Parathyroid adenoma (tissue), 2 donors: ENCODE measurements at regions not wholly inside any gene's neighbourhood (a gene's known extent, or its start where the extent isn't known, plus 50 kb on each side); places are given as distances from the start of the nearest gene placed in this dataset.

Experiments
- H2AFZ ChIP-seq: fragments of 300-600 bp; sonication (generic); one replicate; pipeline ENCODE4 v1.7.0; 2017; ENCODE audit warnings: antibody characterized with exemption, mild to moderate bottlenecking
- H3K27ac ChIP-seq: fragments of 300-600 bp; sonication (generic); one replicate; pipeline ENCODE4 v1.7.0; 2017
- H3K27me3 ChIP-seq: fragments of 300-600 bp; sonication (generic); one replicate; pipeline ENCODE4 v1.7.0; 2017; ENCODE audit warnings: low read length; ENCODE audit not compliant: control insufficient read depth, insufficient read depth
- H3K36me3 ChIP-seq: fragments of 300-600 bp; sonication (generic); one replicate; pipeline ENCODE4 v1.7.0; 2017; ENCODE audit warnings: low read length; ENCODE audit not compliant: control insufficient read depth, insufficient read depth
- H3K4me1 ChIP-seq: fragments of 300-600 bp; sonication (generic); one replicate; pipeline ENCODE4 v1.7.0; 2017; ENCODE audit warnings: control low read depth
- H3K4me2 ChIP-seq: fragments of 300-600 bp; sonication (generic); one replicate; pipeline ENCODE4 v1.7.0; 2017; ENCODE audit warnings: low read length
- H3K4me3 ChIP-seq: fragments of 300-600 bp; sonication (generic); one replicate; pipeline ENCODE4 v1.7.0; 2017; ENCODE audit warnings: low read depth, low read length
- H3K79me2 ChIP-seq: fragments of 300-600 bp; sonication (generic); one replicate; pipeline ENCODE4 v1.7.0; 2017; ENCODE audit warnings: control low read depth
- H3K9ac ChIP-seq: fragments of 300-600 bp; sonication (generic); one replicate; pipeline ENCODE4 v1.7.0; 2017; ENCODE audit warnings: mild to moderate bottlenecking
- H3K9me3 ChIP-seq: fragments of 300-600 bp; sonication (generic); one replicate; pipeline ENCODE4 v1.7.0; 2017; ENCODE audit warnings: low read length; ENCODE audit not compliant: control insufficient read depth
- TF ChIP-seq, protein P1 (sequence below): fragments of 300-600 bp; sonication (generic); IDR thresholded peaks from one replicate; pipeline ENCODE4 v1.7.0; 2017; ENCODE audit warnings: antibody characterized with exemption, mild to moderate bottlenecking
- donor health status: primary hyperparathyroidism.

- no peaks in the 10 kb centered on the region for H3K36me3 ChIP-seq
Measured at GRCh38 chr13:69423844-69424243, 683.8 kb upstream of the ATXN8OS start.

DNA sequence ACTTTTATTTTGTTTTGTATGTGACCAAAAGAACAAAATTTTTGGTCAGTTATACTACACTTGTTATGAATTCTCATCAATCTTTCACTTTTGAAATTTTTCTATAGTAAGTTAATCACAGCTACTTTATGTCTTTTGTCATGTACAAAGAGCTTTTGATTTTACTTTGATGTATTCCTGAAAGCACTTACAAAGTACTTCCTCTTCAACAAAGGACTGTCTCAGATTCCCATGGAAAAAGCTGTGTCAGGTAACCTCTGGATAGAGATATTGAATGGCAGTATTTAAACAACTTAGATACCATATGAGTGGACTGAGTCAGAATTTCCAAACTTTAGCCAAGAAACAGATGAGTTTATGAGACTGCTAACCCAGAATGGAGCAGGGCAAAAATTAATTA, 689.3 kb upstream of the ATXN8OS start:
- Histone ChIP-seq H3K9ac (no peak overlapping the region), H3K27me3 (no peaks in the 10 kb centered on the region), H2AFZ (no peak overlapping the region), H3K9me3 (no peaks in the 10 kb centered on the region), H3K79me2 (no peaks in the 10 kb centered on the region), H3K4me3 (no peak overlapping the region), H3K4me1 (no peaks in the 10 kb centered on the region), H3K4me2 (no peak overlapping the region), H3K27ac (no peak overlapping the region), H3K36me3 (no peaks in the 10 kb centered on the region)
- TF ChIP-seq, protein P1, sequence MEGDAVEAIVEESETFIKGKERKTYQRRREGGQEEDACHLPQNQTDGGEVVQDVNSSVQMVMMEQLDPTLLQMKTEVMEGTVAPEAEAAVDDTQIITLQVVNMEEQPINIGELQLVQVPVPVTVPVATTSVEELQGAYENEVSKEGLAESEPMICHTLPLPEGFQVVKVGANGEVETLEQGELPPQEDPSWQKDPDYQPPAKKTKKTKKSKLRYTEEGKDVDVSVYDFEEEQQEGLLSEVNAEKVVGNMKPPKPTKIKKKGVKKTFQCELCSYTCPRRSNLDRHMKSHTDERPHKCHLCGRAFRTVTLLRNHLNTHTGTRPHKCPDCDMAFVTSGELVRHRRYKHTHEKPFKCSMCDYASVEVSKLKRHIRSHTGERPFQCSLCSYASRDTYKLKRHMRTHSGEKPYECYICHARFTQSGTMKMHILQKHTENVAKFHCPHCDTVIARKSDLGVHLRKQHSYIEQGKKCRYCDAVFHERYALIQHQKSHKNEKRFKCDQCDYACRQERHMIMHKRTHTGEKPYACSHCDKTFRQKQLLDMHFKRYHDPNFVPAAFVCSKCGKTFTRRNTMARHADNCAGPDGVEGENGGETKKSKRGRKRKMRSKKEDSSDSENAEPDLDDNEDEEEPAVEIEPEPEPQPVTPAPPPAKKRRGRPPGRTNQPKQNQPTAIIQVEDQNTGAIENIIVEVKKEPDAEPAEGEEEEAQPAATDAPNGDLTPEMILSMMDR = no peak

More at GRCh38 chr13:69423844-69424243, 683.8 kb upstream of the ATXN8OS start:
- H3K79me2 ChIP-seq = no peaks in the 10 kb centered on the region
- H3K9me3 ChIP-seq = no peaks in the 10 kb centered on the region
- H3K27ac ChIP-seq = no peak overlapping the region
- H3K4me2 ChIP-seq = no peak overlapping the region
- no peaks in the 10 kb centered on the region for H3K27me3 ChIP-seq
- H2AFZ ChIP-seq = no peak overlapping the region
- TF ChIP-seq, protein P1 = no peak
- H3K4me1 ChIP-seq = no peaks in the 10 kb centered on the region
- no peak overlapping the region for H3K9ac ChIP-seq
- H3K4me3 ChIP-seq = no peak overlapping the region

- Histone ChIP-seq H3K4me3 (no peak overlapping the region), H3K36me3 (no peaks in the 10 kb centered on the region), H3K27me3 (no peaks in the 10 kb centered on the region), H3K79me2 (no peaks in the 10 kb centered on the region), H3K4me2 (no peak overlapping the region), H3K27ac (no peak overlapping the region), H3K4me1 (no peaks in the 10 kb centered on the region), H3K9ac (no peak overlapping the region), H3K9me3 (no peaks in the 10 kb centered on the region), H2AFZ (no peak overlapping the region)
- TF ChIP-seq, protein P1 = no peak
Measured at GRCh38 chr13:69410761-69411160, 696.9 kb upstream of the ATXN8OS start.

DNA sequence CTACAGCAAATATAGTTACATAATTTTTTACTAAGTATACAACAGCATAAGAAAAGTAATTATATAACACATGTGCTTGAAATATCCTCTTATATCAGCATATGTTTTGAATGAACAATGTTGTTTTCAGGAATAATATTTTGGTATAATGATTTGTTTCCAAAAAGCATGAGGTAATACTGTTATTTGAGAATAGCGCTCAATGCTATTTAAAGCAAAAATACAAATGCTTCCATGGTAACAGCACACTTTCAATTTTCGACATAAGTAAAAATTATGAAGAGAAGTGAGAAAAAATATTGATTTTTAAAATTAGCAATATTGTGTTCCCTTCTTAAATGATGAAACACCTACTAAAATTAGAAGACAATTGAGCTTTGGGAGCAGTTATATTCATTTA, 715.9 kb upstream of the ATXN8OS start:
- Histone ChIP-seq H3K4me3 (no peak overlapping the region), H3K27ac (no peak overlapping the region), H2AFZ (no peak overlapping the region), H3K9ac (no peak overlapping the region), H3K79me2 (no peaks in the 10 kb centered on the region), H3K27me3 (no peaks in the 10 kb centered on the region), H3K9me3 (no peaks in the 10 kb centered on the region), H3K4me1 (no peaks in the 10 kb centered on the region), H3K36me3 (no peaks in the 10 kb centered on the region), H3K4me2 (no peak overlapping the region)
- TF ChIP-seq, protein P1 = no peak

- Histone ChIP-seq H3K4me2 (no peak overlapping the region), H3K79me2 (no peaks in the 10 kb centered on the region), H3K36me3 (no peaks in the 10 kb centered on the region), H3K9ac (no peak overlapping the region), H3K4me3 (no peak overlapping the region), H3K9me3 (no peaks in the 10 kb centered on the region), H3K4me1 (no peaks in the 10 kb centered on the region), H3K27ac (no peak overlapping the region), H3K27me3 (no peaks in the 10 kb centered on the region), H2AFZ (no peak overlapping the region)
- TF ChIP-seq, protein P1 = no peak
Measured at GRCh38 chr13:69389899-69390298, 717.7 kb upstream of the ATXN8OS start.
